HCT116 (cell line): ENCODE measurements at regions not wholly inside any gene's neighbourhood (a gene's known extent, or its start where the extent isn't known, plus 50 kb on each side); places are given as distances from the start of the nearest gene placed in this dataset.

Source experiments
- CTCF ChIP-seq, 3 experiments: fragments of 200-600 bp in 1 of 3; sonication (generic) in 1 of 3; IDR thresholded peaks in 2 of 3; conservative IDR thresholded peaks in 1 of 3; 2 replicates each; pipeline ENCODE4 v1.5.1; 2012 to 2017; ENCODE audit warnings: low read depth in 2 of 3, low read length in 2 of 3, antibody characterized with exemption in 1 of 3, borderline replicate concordance in 1 of 3, control low read depth in 1 of 3, mild to moderate bottlenecking in 1 of 3, mixed read lengths in 1 of 3, mixed run types in 1 of 3, moderate library complexity in 1 of 3; ENCODE audit not compliant: insufficient read depth in 1 of 3
- MAX ChIP-seq: IDR thresholded peaks from 2 replicates; pipeline ENCODE4 v1.6.1; 2012

- TF ChIP-seq CTCF (IDR thresholded peaks at IDR 0.05 in 2 of 3, conservative IDR thresholded peaks at IDR 0.05 in 1 of 3; ENCODE audit: borderline replicate concordance in 1 of 3, insufficient read depth in 1 of 3, low read depth in 2 of 3, low read length in 2 of 3) (no peak), MAX (no peak)
Observed at GRCh38 chr12:11496157-11496851, 100.9 kb upstream of the PRB2 start.
